ENCODE measurements at regions not wholly inside any gene's neighbourhood (a gene's known extent, or its start where the extent isn't known, plus 50 kb on each side); places are given as distances from the start of the nearest gene placed in this dataset.

DNA sequence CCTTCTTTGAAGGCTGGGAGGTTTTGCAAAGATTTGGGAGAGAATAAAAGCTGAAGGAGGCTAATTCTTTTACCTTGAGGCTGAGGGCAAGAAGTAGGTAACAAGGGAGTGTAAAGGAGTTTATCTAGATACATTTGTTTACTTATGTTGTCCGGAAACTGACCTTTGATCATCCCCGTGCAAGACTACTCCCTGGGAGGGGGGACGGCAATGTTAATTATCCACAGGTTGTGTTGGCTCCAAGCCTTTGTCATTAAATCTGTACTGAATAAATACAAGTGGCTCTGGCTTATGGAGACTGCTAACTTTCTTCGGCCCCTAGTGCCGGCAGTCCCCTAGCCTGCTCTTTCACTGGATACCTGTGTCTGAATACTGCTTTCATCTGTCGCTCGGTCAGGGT, 1250.6 kb upstream of the LRRTM3 start (continued):
- TF ChIP-seq ZNF331 (CRISPR knock-in tag; IDR thresholded peaks at IDR 0.05; ENCODE audit: low read depth) = no peak
- TF ChIP-seq EZH2phosphoT487 (IDR thresholded peaks at IDR 0.05; ENCODE audit: unreplicated experiment) = no peak
- no peak for TF ChIP-seq STAT1 (IDR thresholded peaks at IDR 0.05; ENCODE audit: unreplicated experiment)
- no peak for TF ChIP-seq REST (IDR thresholded peaks at IDR 0.05; ENCODE audit: unreplicated experiment)

DNA sequence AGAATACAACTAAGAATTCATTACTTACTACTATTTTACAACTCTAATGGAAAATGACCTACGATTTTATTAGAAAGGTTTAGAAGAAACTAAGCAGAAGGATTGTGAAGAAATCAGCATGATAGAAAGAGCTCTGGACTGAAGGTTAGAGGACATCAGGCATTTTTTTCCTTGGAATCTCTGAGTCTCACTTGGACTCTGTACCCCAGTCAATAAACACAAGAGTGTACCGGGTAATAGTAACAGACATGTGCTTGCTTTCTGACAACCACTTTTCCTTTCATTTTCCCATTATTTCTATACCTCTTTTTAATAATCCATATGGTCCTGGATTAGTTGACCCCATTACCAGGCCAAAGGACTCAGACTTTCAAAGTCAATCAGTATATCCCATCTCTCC, 1240.9 kb upstream of the LRRTM3 start:
- no peak overlapping the region for H3K27ac Mint-ChIP-seq
- no peaks in the 10 kb centered on the region for H3K36me3 Mint-ChIP-seq (ENCODE audit: low read depth)
- TF ChIP-seq ETS1 (IDR thresholded peaks at IDR 0.05) (no peak), CREB1 (CRISPR knock-in tag; IDR thresholded peaks at IDR 0.05; ENCODE audit: low read depth) (no peak), REST (IDR thresholded peaks at IDR 0.05; ENCODE audit: unreplicated experiment) (no peak), STAT1 (IDR thresholded peaks at IDR 0.05; ENCODE audit: unreplicated experiment) (no peak), JUNB (IDR thresholded peaks at IDR 0.05; ENCODE audit: unreplicated experiment) (no peak), POLR2AphosphoS5 (IDR thresholded peaks at IDR 0.05; ENCODE audit: low read depth) (no peak), NANOG (IDR thresholded peaks at IDR 0.05; ENCODE audit: borderline replicate concordance) (no peak)
- TF ChIP-seq, protein P1, sequence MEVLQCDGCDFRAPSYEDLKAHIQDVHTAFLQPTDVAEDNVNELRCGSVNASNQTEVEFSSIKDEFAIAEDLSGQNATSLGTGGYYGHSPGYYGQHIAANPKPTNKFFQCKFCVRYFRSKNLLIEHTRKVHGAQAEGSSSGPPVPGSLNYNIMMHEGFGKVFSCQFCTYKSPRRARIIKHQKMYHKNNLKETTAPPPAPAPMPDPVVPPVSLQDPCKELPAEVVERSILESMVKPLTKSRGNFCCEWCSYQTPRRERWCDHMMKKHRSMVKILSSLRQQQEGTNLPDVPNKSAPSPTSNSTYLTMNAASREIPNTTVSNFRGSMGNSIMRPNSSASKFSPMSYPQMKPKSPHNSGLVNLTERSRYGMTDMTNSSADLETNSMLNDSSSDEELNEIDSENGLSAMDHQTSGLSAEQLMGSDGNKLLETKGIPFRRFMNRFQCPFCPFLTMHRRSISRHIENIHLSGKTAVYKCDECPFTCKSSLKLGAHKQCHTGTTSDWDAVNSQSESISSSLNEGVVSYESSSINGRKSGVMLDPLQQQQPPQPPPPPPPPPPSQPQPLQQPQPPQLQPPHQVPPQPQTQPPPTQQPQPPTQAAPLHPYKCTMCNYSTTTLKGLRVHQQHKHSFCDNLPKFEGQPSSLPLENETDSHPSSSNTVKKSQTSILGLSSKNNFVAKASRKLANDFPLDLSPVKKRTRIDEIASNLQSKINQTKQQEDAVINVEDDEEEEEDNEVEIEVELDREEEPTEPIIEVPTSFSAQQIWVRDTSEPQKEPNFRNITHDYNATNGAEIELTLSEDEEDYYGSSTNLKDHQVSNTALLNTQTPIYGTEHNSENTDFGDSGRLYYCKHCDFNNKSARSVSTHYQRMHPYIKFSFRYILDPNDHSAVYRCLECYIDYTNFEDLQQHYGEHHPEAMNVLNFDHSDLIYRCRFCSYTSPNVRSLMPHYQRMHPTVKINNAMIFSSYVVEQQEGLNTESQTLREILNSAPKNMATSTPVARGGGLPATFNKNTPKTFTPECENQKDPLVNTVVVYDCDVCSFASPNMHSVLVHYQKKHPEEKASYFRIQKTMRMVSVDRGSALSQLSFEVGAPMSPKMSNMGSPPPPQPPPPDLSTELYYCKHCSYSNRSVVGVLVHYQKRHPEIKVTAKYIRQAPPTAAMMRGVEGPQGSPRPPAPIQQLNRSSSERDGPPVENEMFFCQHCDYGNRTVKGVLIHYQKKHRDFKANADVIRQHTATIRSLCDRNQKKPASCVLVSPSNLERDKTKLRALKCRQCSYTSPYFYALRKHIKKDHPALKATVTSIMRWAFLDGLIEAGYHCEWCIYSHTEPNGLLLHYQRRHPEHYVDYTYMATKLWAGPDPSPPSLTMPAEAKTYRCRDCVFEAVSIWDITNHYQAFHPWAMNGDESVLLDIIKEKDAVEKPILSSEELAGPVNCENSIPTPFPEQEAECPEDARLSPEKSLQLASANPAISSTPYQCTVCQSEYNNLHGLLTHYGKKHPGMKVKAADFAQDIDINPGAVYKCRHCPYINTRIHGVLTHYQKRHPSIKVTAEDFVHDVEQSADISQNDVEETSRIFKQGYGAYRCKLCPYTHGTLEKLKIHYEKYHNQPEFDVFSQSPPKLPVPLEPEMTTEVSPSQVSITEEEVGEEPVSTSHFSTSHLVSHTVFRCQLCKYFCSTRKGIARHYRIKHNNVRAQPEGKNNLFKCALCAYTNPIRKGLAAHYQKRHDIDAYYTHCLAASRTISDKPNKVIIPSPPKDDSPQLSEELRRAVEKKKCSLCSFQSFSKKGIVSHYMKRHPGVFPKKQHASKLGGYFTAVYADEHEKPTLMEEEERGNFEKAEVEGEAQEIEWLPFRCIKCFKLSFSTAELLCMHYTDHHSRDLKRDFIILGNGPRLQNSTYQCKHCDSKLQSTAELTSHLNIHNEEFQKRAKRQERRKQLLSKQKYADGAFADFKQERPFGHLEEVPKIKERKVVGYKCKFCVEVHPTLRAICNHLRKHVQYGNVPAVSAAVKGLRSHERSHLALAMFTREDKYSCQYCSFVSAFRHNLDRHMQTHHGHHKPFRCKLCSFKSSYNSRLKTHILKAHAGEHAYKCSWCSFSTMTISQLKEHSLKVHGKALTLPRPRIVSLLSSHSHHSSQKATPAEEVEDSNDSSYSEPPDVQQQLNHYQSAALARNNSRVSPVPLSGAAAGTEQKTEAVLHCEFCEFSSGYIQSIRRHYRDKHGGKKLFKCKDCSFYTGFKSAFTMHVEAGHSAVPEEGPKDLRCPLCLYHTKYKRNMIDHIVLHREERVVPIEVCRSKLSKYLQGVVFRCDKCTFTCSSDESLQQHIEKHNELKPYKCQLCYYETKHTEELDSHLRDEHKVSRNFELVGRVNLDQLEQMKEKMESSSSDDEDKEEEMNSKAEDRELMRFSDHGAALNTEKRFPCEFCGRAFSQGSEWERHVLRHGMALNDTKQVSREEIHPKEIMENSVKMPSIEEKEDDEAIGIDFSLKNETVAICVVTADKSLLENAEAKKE (CRISPR knock-in tag; IDR thresholded peaks at IDR 0.05) = no peak

More for the DNA sequence above, 1240.9 kb upstream of the LRRTM3 start:
- Histone ChIP-seq H3K4me2 (no peak overlapping the region), H3F3A (replicated peaks; ENCODE audit: low read depth) (no peaks in the 10 kb centered on the region), H3K79me2 (replicated peaks; ENCODE audit: insufficient read depth) (no peaks in the 10 kb centered on the region), H3K36me3 (ENCODE audit: insufficient read depth) (no peaks in the 10 kb centered on the region), H3K4me3 (no peak overlapping the region), H3K27me3 (ENCODE audit: insufficient read depth) (no peaks in the 10 kb centered on the region), H3K9me2 (ENCODE audit: insufficient read depth) (no peaks in the 10 kb centered on the region), H3K27ac (ENCODE audit: low read depth) (no peak overlapping the region), H4K20me1 (replicated peaks; ENCODE audit: insufficient read depth) (no peaks in the 10 kb centered on the region), H2AFZ (no peak overlapping the region), H3K4me1 (ENCODE audit: insufficient read depth) (peaks cover 11% of the 10 kb centered on the region)
- no peaks in the 10 kb centered on the region; the same call in 2 of the 3 replicates for H3K9me3 Mint-ChIP-seq
- H3K27me3 Mint-ChIP-seq (ENCODE audit: insufficient read depth, low read depth, poor library complexity) = no peaks in the 10 kb centered on the region
- ATAC-seq (no peak), DNase-seq (ENCODE audit: low spot score) (no peak)
- H3K4me1 Mint-ChIP-seq = peaks cover 4% of the 10 kb centered on the region; the same call in 2 of the 3 replicates
- H3K4me3 Mint-ChIP-seq = no peak overlapping the region
